B cell (primary cell): ENCODE measurements at regions not wholly inside any gene's neighbourhood (a gene's known extent, or its start where the extent isn't known, plus 50 kb on each side); places are given as distances from the start of the nearest gene placed in this dataset.

ENCODE experiments used
- EZH2 ChIP-seq: IDR thresholded peaks from 2 replicates; pipeline ENCODE4 v1.6.1; 2012; ENCODE audit warnings: borderline replicate concordance, low read depth, mild to moderate bottlenecking, moderate library complexity, low read length; ENCODE audit not compliant: insufficient read depth, poor library complexity, severe bottlenecking
- TF ChIP-seq, protein P1 (sequence below): fragments of 200-600 bp; IDR thresholded peaks from one replicate; pipeline ENCODE4 v1.8.0; 2022; ENCODE audit warnings: antibody characterized with exemption, mild to moderate bottlenecking

DNA sequence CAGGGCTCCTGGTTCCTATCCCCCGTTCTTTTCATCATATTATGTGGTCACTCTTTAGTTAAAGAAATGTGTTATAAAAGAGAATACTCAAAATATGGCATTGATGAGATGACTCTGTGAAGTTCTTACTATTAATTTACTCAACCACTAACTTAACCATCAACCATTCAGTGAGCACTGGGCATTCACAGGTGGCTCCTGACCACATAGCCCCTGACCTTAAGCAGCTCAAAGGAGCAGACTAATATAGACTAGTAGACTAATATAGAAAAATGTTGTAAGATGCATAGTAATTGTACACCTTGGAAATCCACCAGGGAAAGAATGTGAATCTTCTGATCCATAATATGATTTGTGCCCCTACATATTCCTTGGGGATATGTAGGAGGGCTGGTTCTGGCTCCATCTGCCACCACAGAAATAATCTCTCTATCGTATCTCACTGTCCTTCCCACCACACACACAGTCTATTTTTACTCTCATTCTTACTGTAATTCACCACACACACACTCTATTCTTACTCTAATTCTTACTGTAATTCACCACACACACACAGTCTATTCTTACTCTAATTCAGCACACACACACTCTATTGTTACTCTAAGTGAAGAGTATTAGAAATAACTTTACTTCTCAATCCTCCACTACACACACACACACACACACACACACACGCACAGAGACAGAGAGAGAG, 188.9 kb upstream of the ITGA4 start:
- no peak for TF ChIP-seq EZH2
- TF ChIP-seq, protein P1, sequence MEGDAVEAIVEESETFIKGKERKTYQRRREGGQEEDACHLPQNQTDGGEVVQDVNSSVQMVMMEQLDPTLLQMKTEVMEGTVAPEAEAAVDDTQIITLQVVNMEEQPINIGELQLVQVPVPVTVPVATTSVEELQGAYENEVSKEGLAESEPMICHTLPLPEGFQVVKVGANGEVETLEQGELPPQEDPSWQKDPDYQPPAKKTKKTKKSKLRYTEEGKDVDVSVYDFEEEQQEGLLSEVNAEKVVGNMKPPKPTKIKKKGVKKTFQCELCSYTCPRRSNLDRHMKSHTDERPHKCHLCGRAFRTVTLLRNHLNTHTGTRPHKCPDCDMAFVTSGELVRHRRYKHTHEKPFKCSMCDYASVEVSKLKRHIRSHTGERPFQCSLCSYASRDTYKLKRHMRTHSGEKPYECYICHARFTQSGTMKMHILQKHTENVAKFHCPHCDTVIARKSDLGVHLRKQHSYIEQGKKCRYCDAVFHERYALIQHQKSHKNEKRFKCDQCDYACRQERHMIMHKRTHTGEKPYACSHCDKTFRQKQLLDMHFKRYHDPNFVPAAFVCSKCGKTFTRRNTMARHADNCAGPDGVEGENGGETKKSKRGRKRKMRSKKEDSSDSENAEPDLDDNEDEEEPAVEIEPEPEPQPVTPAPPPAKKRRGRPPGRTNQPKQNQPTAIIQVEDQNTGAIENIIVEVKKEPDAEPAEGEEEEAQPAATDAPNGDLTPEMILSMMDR: no peak
